Endodermal cell (in vitro differentiated cells): ENCODE measurements at regions not wholly inside any gene's neighbourhood (a gene's known extent, or its start where the extent isn't known, plus 50 kb on each side); places are given as distances from the start of the nearest gene placed in this dataset.

ENCODE experiments used
- DNase-seq: peaks from one replicate; pipeline ENCODE4 v3.0.0-alpha.2; 2017
- H3K27ac ChIP-seq: 2 replicates; pipeline ENCODE4 v1.5.1; 2013; ENCODE audit warnings: mild to moderate bottlenecking, low read depth, low read length, moderate library complexity
- H3K27me3 ChIP-seq: 2 replicates; pipeline ENCODE4 v1.6.1; 2013; ENCODE audit warnings: mild to moderate bottlenecking, low read length, moderate library complexity; ENCODE audit not compliant: insufficient read depth, control insufficient read depth, poor library complexity, severe bottlenecking
- H3K36me3 ChIP-seq: 2 replicates; pipeline ENCODE4 v1.7.0; 2013; ENCODE audit warnings: mild to moderate bottlenecking, low read length, moderate library complexity; ENCODE audit not compliant: control insufficient read depth, insufficient read depth
- H3K4me1 ChIP-seq: one replicate; pipeline ENCODE4 v1.7.0; 2013; ENCODE audit warnings: low read length; ENCODE audit not compliant: control insufficient read depth, insufficient read depth
- H3K4me3 ChIP-seq: 2 replicates; pipeline ENCODE4 v1.5.1; 2013; ENCODE audit warnings: mild to moderate bottlenecking, low read length, moderate library complexity
- H3K9ac ChIP-seq: 2 replicates; pipeline ENCODE4 v1.6.1; 2013; ENCODE audit warnings: mild to moderate bottlenecking, low read length, moderate library complexity; ENCODE audit not compliant: poor library complexity, severe bottlenecking; ENCODE audit errors: extremely low read depth
- H3K9me3 ChIP-seq: 2 replicates; pipeline ENCODE4 v1.6.1; 2013; ENCODE audit warnings: mild to moderate bottlenecking, low read length, moderate library complexity; ENCODE audit not compliant: control insufficient read depth
- H3K27ac Mint-ChIP-seq: 2 replicates; pipeline ENCODE4 v1.8.0; 2020; ENCODE audit warnings: mixed read lengths
- H3K27me3 Mint-ChIP-seq: 2 replicates; pipeline ENCODE4 v1.8.0; 2021; ENCODE audit warnings: mild to moderate bottlenecking, mixed read lengths; ENCODE audit not compliant: insufficient read depth
- H3K36me3 Mint-ChIP-seq: 2 replicates; pipeline ENCODE4 v1.8.0; 2020; ENCODE audit warnings: low read depth, mixed read lengths
- H3K4me1 Mint-ChIP-seq: 2 replicates; pipeline ENCODE4 v1.8.0; 2020; ENCODE audit warnings: mixed read lengths
- H3K4me3 Mint-ChIP-seq: 2 replicates; pipeline ENCODE4 v1.8.0; 2020; ENCODE audit warnings: mild to moderate bottlenecking, moderate library complexity, mixed read lengths
- H3K9me3 Mint-ChIP-seq: 2 replicates; pipeline ENCODE4 v1.8.0; 2020; ENCODE audit warnings: mild to moderate bottlenecking, mixed read lengths
- WGBS, 2 experiments: methylation state at CpG; one replicate each; pipeline versions ENCODE4 v1.1.5 to v1.1.7; 2013; ENCODE audit warnings: missing lambda C conversion rate in 2 of 2, mixed read lengths in 1 of 2; ENCODE audit not compliant: insufficient coverage in 1 of 2, insufficient read length in 1 of 2; 5-methylcytosine and 5-hydroxymethylcytosine counted together
- TF ChIP-seq, protein P1 (sequence below): fragments of 200-600 bp; sonication (generic); conservative IDR thresholded peaks from 2 replicates; pipeline ENCODE4 v1.5.0; 2021; ENCODE audit warnings: antibody characterized with exemption, mild to moderate bottlenecking

DNA sequence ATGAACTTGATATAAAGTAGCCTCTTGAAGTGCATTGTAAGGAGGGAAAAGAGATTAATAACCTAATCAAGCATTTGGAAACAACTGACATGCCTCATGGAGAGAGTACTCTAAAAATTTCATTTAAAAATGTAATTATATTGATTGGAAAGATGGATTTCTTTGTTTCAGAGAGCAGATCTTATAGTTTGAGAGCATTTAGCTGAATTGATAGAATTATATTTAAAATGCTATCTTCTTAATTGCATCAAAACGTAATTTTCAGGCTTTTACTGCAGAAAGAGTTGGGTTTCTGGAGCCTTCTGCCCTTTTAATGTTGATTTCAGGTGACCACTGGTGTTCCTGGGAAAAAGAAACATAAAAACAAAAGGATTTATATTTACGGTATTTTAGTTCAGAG lies 130.6 kb downstream of the EDN3 start:
- TF ChIP-seq, protein P1, sequence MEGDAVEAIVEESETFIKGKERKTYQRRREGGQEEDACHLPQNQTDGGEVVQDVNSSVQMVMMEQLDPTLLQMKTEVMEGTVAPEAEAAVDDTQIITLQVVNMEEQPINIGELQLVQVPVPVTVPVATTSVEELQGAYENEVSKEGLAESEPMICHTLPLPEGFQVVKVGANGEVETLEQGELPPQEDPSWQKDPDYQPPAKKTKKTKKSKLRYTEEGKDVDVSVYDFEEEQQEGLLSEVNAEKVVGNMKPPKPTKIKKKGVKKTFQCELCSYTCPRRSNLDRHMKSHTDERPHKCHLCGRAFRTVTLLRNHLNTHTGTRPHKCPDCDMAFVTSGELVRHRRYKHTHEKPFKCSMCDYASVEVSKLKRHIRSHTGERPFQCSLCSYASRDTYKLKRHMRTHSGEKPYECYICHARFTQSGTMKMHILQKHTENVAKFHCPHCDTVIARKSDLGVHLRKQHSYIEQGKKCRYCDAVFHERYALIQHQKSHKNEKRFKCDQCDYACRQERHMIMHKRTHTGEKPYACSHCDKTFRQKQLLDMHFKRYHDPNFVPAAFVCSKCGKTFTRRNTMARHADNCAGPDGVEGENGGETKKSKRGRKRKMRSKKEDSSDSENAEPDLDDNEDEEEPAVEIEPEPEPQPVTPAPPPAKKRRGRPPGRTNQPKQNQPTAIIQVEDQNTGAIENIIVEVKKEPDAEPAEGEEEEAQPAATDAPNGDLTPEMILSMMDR = no peak
- Histone ChIP-seq H3K27ac (no peak overlapping the region), H3K9me3 (no peaks in the 10 kb centered on the region), H3K4me3 (no peak overlapping the region), H3K27me3 (no peaks in the 10 kb centered on the region), H3K9ac (no peak overlapping the region), H3K36me3 (no peaks in the 10 kb centered on the region), H3K4me1 (no peaks in the 10 kb centered on the region)
- no peak for DNase-seq
- no peaks in the 10 kb centered on the region for H3K36me3 Mint-ChIP-seq
- WGBS, 2 experiments = 0 to 46% methylated on average over 1 to 2 of the region's 2 CpGs
- H3K27ac Mint-ChIP-seq = no peak overlapping the region
- H3K4me1 Mint-ChIP-seq = no peaks in the 10 kb centered on the region
- H3K9me3 Mint-ChIP-seq = peaks cover 3% of the 10 kb centered on the region
- H3K4me3 Mint-ChIP-seq = no peak overlapping the region
- peaks cover 4% of the 10 kb centered on the region for H3K27me3 Mint-ChIP-seq

DNA sequence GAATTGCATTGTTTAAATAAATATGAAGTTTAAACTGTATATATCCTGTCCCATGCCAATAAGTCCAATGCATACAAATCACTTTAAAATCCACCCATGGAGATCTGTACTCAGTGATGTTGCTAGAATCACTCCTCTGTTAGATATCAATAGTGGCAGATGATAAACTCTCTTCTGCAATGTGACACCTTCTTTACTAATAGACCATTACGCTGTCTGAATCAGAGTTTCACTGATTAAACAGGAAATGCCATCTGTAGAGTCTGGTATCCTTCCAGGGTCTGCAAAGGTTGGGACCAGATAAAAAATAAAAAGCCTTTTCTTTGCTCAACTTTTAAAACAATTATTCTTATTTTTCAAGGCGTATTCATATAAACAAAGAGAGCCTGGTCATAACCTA lies 134.5 kb downstream of the EDN3 start:
- Histone ChIP-seq H3K9me3 (no peaks in the 10 kb centered on the region), H3K27ac (no peak overlapping the region), H3K36me3 (no peaks in the 10 kb centered on the region), H3K4me3 (no peak overlapping the region), H3K9ac (no peak overlapping the region), H3K4me1 (peaks cover 7% of the 10 kb centered on the region), H3K27me3 (no peaks in the 10 kb centered on the region)
- H3K27ac Mint-ChIP-seq = no peak overlapping the region
- no peaks in the 10 kb centered on the region for H3K27me3 Mint-ChIP-seq
- no peak for DNase-seq
- WGBS, 2 experiments = 90 to 92% methylated on average over 1 to 2 of the region's 2 CpGs
- H3K4me1 Mint-ChIP-seq = peaks cover 13% of the 10 kb centered on the region
- H3K4me3 Mint-ChIP-seq = no peak overlapping the region
- H3K9me3 Mint-ChIP-seq = no peaks in the 10 kb centered on the region
- H3K36me3 Mint-ChIP-seq = no peaks in the 10 kb centered on the region
- TF ChIP-seq, protein P1 = no peak

DNA sequence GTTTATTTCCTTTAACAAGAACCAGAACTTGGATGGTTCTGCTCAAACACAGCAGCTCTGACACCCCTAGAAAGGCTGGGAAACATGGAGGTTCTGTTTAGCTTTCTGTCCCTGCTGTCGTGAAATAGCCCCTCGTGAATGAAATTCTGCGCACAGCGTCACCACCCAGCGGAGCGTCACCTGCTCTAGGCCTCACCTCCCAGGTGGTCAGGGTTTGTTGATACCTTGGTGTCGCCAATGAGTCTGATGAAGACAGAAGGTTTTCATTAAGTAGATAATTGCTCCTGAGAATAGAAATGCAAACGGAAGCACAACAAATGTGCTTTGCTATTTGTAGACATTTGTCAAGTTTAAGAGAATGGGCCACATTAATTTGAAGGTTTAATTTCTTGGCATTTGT lies 135.1 kb downstream of the EDN3 start:
- no peaks in the 10 kb centered on the region for H3K36me3 Mint-ChIP-seq
- peaks cover 13% of the 10 kb centered on the region for H3K4me1 Mint-ChIP-seq
- H3K36me3 ChIP-seq = no peaks in the 10 kb centered on the region
- no peaks in the 10 kb centered on the region for H3K27me3 ChIP-seq
- H3K27ac ChIP-seq = no peak overlapping the region
- TF ChIP-seq, protein P1 = no peak
- no peaks in the 10 kb centered on the region for H3K9me3 Mint-ChIP-seq
- no peaks in the 10 kb centered on the region for H3K9me3 ChIP-seq
- no peak for DNase-seq
- H3K4me3 ChIP-seq = no peak overlapping the region
- WGBS, 2 experiments = 92 to 93% methylated on average over 8 of the region's 8 CpGs
- H3K4me3 Mint-ChIP-seq = no peak overlapping the region
- no peak overlapping the region for H3K9ac ChIP-seq
- no peaks in the 10 kb centered on the region for H3K27me3 Mint-ChIP-seq
- H3K4me1 ChIP-seq = peaks cover 7% of the 10 kb centered on the region
- no peak overlapping the region for H3K27ac Mint-ChIP-seq
